Liver (tissue), 8 donors: ENCODE measurements at regions not wholly inside any gene's neighbourhood (a gene's known extent, or its start where the extent isn't known, plus 50 kb on each side); places are given as distances from the start of the nearest gene placed in this dataset.

Source experiments
- DNase-seq: peaks from one replicate; pipeline ENCODE4 v3.0.0-alpha.2; 2017; ENCODE audit warnings: low spot score
- H3K27ac ChIP-seq, 2 donors: one replicate each; pipeline ENCODE4 v1.7.0; 2013; ENCODE audit warnings: inconsistent platforms in 2 of 2, low read length in 2 of 2, control low read depth in 1 of 2, low read depth in 1 of 2, mild to moderate bottlenecking in 1 of 2
- H3K27me3 ChIP-seq, 4 donors: one replicate each; pipeline versions ENCODE4 v1.6.1 to v1.7.0; 2013; ENCODE audit warnings: low read length in 3 of 4, inconsistent platforms in 1 of 4, mild to moderate bottlenecking in 1 of 4, moderate library complexity in 1 of 4; ENCODE audit not compliant: control insufficient read depth in 4 of 4, insufficient read depth in 4 of 4
- H3K36me3 ChIP-seq, 4 donors: one replicate each; pipeline versions ENCODE4 v1.6.1 to v1.7.0; 2013; ENCODE audit warnings: low read length in 3 of 4, mild to moderate bottlenecking in 3 of 4, low read depth in 1 of 4, moderate library complexity in 1 of 4; ENCODE audit not compliant: control insufficient read depth in 4 of 4, insufficient read depth in 3 of 4
- H3K4me1 ChIP-seq, 4 donors: one replicate each; pipeline versions ENCODE4 v1.6.1 to v1.7.0; 2013; ENCODE audit warnings: low read length in 3 of 4, mild to moderate bottlenecking in 3 of 4, moderate library complexity in 1 of 4; ENCODE audit not compliant: control insufficient read depth in 4 of 4, insufficient read depth in 4 of 4
- H3K4me3 ChIP-seq, 3 donors: one replicate each; pipeline versions ENCODE4 v1.6.1 to v1.7.0; 2013; ENCODE audit warnings: low read length in 3 of 3, control low read depth in 1 of 3, low read depth in 1 of 3, mild to moderate bottlenecking in 1 of 3
- H3K9ac ChIP-seq, 2 donors: one replicate each; pipeline ENCODE4 v1.7.0; 2013; ENCODE audit warnings: low read length in 2 of 2, mild to moderate bottlenecking in 2 of 2, moderate library complexity in 2 of 2, control low read depth in 1 of 2, low read depth in 1 of 2
- H3K9me3 ChIP-seq, 4 donors: one replicate each; pipeline versions ENCODE4 v1.6.1 to v1.7.0; 2013; ENCODE audit warnings: low read length in 3 of 4; ENCODE audit not compliant: control insufficient read depth in 4 of 4
- EGR1 ChIP-seq, 2 donors: IDR thresholded peaks; 2 replicates each; pipeline ENCODE4 v1.6.1; 2016 to 2018; ENCODE audit warnings: antibody characterized with exemption in 2 of 2, low read depth in 2 of 2
- FOXA1 ChIP-seq: IDR thresholded peaks from 2 replicates; pipeline ENCODE4 v1.6.1; 2016; ENCODE audit warnings: antibody characterized with exemption
- FOXA2 ChIP-seq: IDR thresholded peaks from 2 replicates; pipeline ENCODE4 v1.6.1; 2016; ENCODE audit warnings: antibody characterized with exemption
- HNF4A ChIP-seq, 2 donors: conservative IDR thresholded peaks; 2 replicates each; pipeline ENCODE4 v1.6.1; 2016; ENCODE audit warnings: antibody characterized with exemption in 2 of 2, mild to moderate bottlenecking in 2 of 2
- HNF4G ChIP-seq: IDR thresholded peaks from 2 replicates; pipeline ENCODE4 v1.6.1; 2016; ENCODE audit warnings: antibody characterized with exemption
- JUND ChIP-seq, 2 donors: IDR thresholded peaks; 2 replicates each; pipeline ENCODE4 v1.6.1; 2016; ENCODE audit warnings: antibody characterized with exemption in 2 of 2
- NR2F2 ChIP-seq: IDR thresholded peaks from 2 replicates; pipeline ENCODE4 v1.6.1; 2016; ENCODE audit warnings: antibody characterized with exemption
- RAD21 ChIP-seq, 2 donors: IDR thresholded peaks; 2 replicates each; pipeline ENCODE4 v1.6.1; 2016; ENCODE audit warnings: antibody characterized with exemption in 2 of 2, mild to moderate bottlenecking in 2 of 2
- RXRA ChIP-seq, 2 donors: IDR thresholded peaks; 2 replicates each; pipeline ENCODE4 v1.6.1; 2017 to 2018; ENCODE audit warnings: antibody characterized with exemption in 2 of 2, mild to moderate bottlenecking in 1 of 2
- TAF1 ChIP-seq: conservative IDR thresholded peaks from 2 replicates; pipeline ENCODE4 v1.6.1; 2016; ENCODE audit warnings: antibody characterized with exemption, mild to moderate bottlenecking
- YY1 ChIP-seq: IDR thresholded peaks from 2 replicates; pipeline ENCODE4 v1.6.1; 2016; ENCODE audit warnings: antibody characterized with exemption, mild to moderate bottlenecking
- WGBS: extraction: QIAGEN DNeasy Blood & Tissue Kit; methylation state at CpG from one replicate; pipeline ENCODE4 v1.1.7; 2013; 5-methylcytosine and 5-hydroxymethylcytosine counted together
- TF ChIP-seq, protein P1 (sequence below): IDR thresholded peaks from 2 replicates; pipeline ENCODE4 v1.6.1; 2016; ENCODE audit warnings: antibody characterized with exemption
- TF ChIP-seq, protein P2 (sequence below): fragments of 150-350 bp; IDR thresholded peaks from 2 replicates; pipeline ENCODE4 v1.5.1; 2017; ENCODE audit warnings: improper control_type of control experiment, low read depth, low read length; ENCODE audit not compliant: missing input control
- TF ChIP-seq, protein P3 (sequence below): IDR thresholded peaks from 2 replicates; pipeline ENCODE4 v1.6.1; 2016; ENCODE audit warnings: antibody characterized with exemption
- TF ChIP-seq, protein P4 (sequence below): IDR thresholded peaks from 2 replicates; pipeline ENCODE4 v1.6.1; 2016; ENCODE audit warnings: antibody characterized with exemption, mild to moderate bottlenecking
- donor health status: healthy.
- donor health status: healthy.
- donor health status: healthy.
- donor health status: healthy.
- donor health status: healthy.

DNA sequence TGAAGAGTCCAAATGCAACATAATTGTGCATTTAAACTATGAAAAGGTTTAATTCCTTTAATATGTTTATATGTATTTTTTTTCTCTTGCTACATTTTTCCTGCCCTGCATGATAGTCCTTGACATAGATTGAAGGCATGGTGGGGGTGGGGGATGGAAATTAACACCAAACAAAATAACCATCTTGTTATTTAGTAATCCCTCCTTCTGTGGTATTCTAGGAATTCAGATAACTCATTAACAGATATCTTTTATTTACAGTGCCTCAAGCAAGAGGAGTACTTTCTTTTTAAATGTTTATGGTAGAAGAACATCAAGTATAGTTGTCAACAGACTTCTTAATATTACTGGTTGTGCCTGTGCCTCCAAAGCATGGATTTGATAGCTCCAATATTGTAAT is 337.6 kb upstream of the SEMA3A start:
- no peak overlapping the region for H3K4me3 ChIP-seq
- H3K27me3 ChIP-seq, result peaks cover 0 to 3% (median 1%) of the 10 kb centered on the region in 4 donors
- H3K4me1 ChIP-seq, result no peaks in the 10 kb centered on the region
- no peaks in the 10 kb centered on the region for H3K9me3 ChIP-seq
- no peak for DNase-seq
- H3K9ac ChIP-seq, result no peak overlapping the region
- no peaks in the 10 kb centered on the region for H3K36me3 ChIP-seq
- TF ChIP-seq HNF4G, result no peak
- no peak for TF ChIP-seq FOXA2
- TF ChIP-seq NR2F2, result no peak
- TF ChIP-seq RAD21 (IDR thresholded peaks at IDR 0.05), result no peak
- TF ChIP-seq RXRA (IDR thresholded peaks at IDR 0.05), result no peak
- H3K27ac ChIP-seq, result no peak overlapping the region

DNA sequence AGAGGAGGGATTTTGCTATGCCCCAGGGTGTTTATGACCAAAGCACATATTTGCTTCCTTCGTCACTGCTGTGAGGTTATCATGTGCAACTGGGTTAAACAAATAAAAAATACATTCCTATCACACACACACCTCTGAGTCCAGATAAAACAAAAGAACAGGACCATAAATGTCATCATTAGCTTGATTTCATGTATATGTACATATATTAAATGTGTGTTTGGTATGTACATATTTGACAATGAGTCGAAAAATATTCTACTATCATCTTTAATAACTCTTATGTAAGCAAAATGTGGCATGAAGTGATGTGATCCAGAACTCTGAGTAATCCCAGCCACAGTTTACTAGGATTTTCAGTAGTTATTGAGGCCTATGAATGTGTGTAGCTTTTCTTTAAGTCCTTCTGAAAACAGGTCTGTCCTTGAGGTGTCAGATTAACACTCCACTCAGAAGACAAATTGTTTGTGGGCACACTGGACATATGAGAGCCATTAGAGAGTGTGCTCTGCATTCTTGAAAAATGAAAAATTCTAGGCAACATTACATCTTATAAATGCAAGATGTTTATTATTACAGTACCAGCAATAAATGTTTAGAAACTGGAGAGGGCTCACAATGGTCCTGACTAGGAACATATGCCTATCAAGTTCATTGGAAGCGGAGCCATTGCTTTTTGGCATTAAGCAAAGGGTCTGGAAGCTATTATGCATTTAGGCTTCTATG is 335.1 kb upstream of the SEMA3A start:
- H3K27ac ChIP-seq, result no peak overlapping the region
- WGBS, result 49% methylated on average over 3 of the region's 3 CpGs

More for the DNA sequence above, 335.1 kb upstream of the SEMA3A start:
- DNase-seq, result no peak
- no peaks in the 10 kb centered on the region for H3K4me1 ChIP-seq
- peaks cover 0 to 3% (median 1%) of the 10 kb centered on the region in 4 donors for H3K27me3 ChIP-seq
- no peak for TF ChIP-seq NR2F2
- no peak for TF ChIP-seq FOXA1
- TF ChIP-seq, protein P1, sequence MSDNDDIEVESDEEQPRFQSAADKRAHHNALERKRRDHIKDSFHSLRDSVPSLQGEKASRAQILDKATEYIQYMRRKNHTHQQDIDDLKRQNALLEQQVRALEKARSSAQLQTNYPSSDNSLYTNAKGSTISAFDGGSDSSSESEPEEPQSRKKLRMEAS, result no peak
- no peak for TF ChIP-seq RAD21 (IDR thresholded peaks at IDR 0.05)
- TF ChIP-seq, protein P2, sequence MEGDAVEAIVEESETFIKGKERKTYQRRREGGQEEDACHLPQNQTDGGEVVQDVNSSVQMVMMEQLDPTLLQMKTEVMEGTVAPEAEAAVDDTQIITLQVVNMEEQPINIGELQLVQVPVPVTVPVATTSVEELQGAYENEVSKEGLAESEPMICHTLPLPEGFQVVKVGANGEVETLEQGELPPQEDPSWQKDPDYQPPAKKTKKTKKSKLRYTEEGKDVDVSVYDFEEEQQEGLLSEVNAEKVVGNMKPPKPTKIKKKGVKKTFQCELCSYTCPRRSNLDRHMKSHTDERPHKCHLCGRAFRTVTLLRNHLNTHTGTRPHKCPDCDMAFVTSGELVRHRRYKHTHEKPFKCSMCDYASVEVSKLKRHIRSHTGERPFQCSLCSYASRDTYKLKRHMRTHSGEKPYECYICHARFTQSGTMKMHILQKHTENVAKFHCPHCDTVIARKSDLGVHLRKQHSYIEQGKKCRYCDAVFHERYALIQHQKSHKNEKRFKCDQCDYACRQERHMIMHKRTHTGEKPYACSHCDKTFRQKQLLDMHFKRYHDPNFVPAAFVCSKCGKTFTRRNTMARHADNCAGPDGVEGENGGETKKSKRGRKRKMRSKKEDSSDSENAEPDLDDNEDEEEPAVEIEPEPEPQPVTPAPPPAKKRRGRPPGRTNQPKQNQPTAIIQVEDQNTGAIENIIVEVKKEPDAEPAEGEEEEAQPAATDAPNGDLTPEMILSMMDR, result no peak
- TF ChIP-seq, protein P3, sequence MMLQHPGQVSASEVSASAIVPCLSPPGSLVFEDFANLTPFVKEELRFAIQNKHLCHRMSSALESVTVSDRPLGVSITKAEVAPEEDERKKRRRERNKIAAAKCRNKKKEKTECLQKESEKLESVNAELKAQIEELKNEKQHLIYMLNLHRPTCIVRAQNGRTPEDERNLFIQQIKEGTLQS, result no peak
- TF ChIP-seq HNF4G, result no peak
- TF ChIP-seq HNF4A (conservative IDR thresholded peaks at IDR 0.05), result no peak
- no peak for TF ChIP-seq TAF1
- no peak for TF ChIP-seq RXRA (IDR thresholded peaks at IDR 0.05)
- TF ChIP-seq, protein P4, sequence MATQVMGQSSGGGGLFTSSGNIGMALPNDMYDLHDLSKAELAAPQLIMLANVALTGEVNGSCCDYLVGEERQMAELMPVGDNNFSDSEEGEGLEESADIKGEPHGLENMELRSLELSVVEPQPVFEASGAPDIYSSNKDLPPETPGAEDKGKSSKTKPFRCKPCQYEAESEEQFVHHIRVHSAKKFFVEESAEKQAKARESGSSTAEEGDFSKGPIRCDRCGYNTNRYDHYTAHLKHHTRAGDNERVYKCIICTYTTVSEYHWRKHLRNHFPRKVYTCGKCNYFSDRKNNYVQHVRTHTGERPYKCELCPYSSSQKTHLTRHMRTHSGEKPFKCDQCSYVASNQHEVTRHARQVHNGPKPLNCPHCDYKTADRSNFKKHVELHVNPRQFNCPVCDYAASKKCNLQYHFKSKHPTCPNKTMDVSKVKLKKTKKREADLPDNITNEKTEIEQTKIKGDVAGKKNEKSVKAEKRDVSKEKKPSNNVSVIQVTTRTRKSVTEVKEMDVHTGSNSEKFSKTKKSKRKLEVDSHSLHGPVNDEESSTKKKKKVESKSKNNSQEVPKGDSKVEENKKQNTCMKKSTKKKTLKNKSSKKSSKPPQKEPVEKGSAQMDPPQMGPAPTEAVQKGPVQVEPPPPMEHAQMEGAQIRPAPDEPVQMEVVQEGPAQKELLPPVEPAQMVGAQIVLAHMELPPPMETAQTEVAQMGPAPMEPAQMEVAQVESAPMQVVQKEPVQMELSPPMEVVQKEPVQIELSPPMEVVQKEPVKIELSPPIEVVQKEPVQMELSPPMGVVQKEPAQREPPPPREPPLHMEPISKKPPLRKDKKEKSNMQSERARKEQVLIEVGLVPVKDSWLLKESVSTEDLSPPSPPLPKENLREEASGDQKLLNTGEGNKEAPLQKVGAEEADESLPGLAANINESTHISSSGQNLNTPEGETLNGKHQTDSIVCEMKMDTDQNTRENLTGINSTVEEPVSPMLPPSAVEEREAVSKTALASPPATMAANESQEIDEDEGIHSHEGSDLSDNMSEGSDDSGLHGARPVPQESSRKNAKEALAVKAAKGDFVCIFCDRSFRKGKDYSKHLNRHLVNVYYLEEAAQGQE, result no peak
- TF ChIP-seq JUND (IDR thresholded peaks at IDR 0.05), result no peak
- no peak for TF ChIP-seq FOXA2
- TF ChIP-seq YY1, result no peak
- no peak for TF ChIP-seq EGR1 (IDR thresholded peaks at IDR 0.05; ENCODE audit: low read depth in 2 of 2)
- no peak overlapping the region for H3K9ac ChIP-seq
- H3K36me3 ChIP-seq, result no peaks in the 10 kb centered on the region
- no peaks in the 10 kb centered on the region for H3K9me3 ChIP-seq
- H3K4me3 ChIP-seq, result no peak overlapping the region
